ENCODE measurements at regions not wholly inside any gene's neighbourhood (a gene's known extent, or its start where the extent isn't known, plus 50 kb on each side); places are given as distances from the start of the nearest gene placed in this dataset.

- Mint-ChIP-seq H3K27me3 (peaks cover 29% of the 10 kb centered on the region), H3K4me3 (ENCODE audit: low read depth) (no peak overlapping the region), H3K4me1 (ENCODE audit: low read depth) (peaks cover 17% of the 10 kb centered on the region), H3K9me3 (ENCODE audit: low read depth) (no peaks in the 10 kb centered on the region), H3K27ac (no peak overlapping the region), H3K36me3 (ENCODE audit: insufficient read depth) (no peaks in the 10 kb centered on the region)
- TF ChIP-seq, protein P1, sequence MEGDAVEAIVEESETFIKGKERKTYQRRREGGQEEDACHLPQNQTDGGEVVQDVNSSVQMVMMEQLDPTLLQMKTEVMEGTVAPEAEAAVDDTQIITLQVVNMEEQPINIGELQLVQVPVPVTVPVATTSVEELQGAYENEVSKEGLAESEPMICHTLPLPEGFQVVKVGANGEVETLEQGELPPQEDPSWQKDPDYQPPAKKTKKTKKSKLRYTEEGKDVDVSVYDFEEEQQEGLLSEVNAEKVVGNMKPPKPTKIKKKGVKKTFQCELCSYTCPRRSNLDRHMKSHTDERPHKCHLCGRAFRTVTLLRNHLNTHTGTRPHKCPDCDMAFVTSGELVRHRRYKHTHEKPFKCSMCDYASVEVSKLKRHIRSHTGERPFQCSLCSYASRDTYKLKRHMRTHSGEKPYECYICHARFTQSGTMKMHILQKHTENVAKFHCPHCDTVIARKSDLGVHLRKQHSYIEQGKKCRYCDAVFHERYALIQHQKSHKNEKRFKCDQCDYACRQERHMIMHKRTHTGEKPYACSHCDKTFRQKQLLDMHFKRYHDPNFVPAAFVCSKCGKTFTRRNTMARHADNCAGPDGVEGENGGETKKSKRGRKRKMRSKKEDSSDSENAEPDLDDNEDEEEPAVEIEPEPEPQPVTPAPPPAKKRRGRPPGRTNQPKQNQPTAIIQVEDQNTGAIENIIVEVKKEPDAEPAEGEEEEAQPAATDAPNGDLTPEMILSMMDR (IDR thresholded peaks at IDR 0.05; ENCODE audit: unreplicated experiment), result no peak
- no peak for DNase-seq (ENCODE audit: low spot score, unreplicated experiment)
These were observed 165.9 kb upstream of the NECTIN1 start for GRCh38 chr11:119894916-119895315.

- Mint-ChIP-seq H3K36me3 (ENCODE audit: insufficient read depth) (no peaks in the 10 kb centered on the region), H3K4me3 (ENCODE audit: low read depth) (no peak overlapping the region), H3K27ac (no peak overlapping the region), H3K9me3 (ENCODE audit: low read depth) (no peaks in the 10 kb centered on the region), H3K27me3 (peaks cover 34% of the 10 kb centered on the region), H3K4me1 (ENCODE audit: low read depth) (peaks cover 14% of the 10 kb centered on the region)
- DNase-seq (ENCODE audit: low spot score, unreplicated experiment), result no peak
- TF ChIP-seq, protein P1 (IDR thresholded peaks at IDR 0.05; ENCODE audit: unreplicated experiment), result no peak
These were observed 163.4 kb upstream of the NECTIN1 start for GRCh38 chr11:119892311-119892808.

DNA sequence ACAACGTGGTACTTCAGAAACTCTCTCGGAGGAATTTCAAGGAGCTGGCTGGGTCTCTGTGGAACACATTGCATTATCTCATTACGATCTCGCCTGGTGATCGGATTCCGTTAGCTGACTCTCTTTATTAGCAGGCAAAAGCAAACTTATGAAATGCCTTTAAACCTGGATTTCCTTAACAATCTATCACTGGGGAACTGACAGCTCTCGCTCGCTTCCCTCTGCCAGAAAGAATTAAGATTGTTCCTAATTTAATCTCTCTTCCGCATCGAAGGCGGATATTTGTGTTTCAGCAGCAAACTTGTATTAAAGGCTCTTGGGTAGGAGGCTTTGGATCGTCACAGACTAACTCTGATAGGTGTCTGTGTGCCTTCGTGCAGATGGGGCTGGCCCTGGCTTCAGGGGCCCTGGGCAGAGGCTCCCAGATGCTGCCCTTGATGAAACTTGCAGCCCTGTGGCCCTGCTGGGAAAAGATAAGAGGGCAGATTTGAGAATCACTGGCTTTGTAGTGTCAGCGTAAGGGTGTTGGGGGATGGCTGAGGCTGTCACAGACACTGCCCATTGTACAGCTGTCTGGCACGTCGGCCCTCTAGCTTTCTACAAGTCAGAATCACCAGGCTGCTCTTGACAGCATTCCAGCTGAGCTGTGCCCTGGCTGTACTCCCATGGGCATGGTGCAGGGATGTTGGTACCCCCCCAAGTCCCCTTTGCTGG lies 162.2 kb upstream of the NECTIN1 start:
- H3K27ac Mint-ChIP-seq, result no peak overlapping the region
- TF ChIP-seq, protein P1 (IDR thresholded peaks at IDR 0.05; ENCODE audit: unreplicated experiment), result no peak
- no peak for DNase-seq (ENCODE audit: low spot score, unreplicated experiment)
- peaks cover 32% of the 10 kb centered on the region for H3K27me3 Mint-ChIP-seq
- H3K4me1 Mint-ChIP-seq (ENCODE audit: low read depth), result peaks cover 7% of the 10 kb centered on the region
- no peak overlapping the region for H3K4me3 Mint-ChIP-seq (ENCODE audit: low read depth)
- H3K36me3 Mint-ChIP-seq (ENCODE audit: insufficient read depth), result no peaks in the 10 kb centered on the region
- H3K9me3 Mint-ChIP-seq (ENCODE audit: low read depth), result no peaks in the 10 kb centered on the region

DNA sequence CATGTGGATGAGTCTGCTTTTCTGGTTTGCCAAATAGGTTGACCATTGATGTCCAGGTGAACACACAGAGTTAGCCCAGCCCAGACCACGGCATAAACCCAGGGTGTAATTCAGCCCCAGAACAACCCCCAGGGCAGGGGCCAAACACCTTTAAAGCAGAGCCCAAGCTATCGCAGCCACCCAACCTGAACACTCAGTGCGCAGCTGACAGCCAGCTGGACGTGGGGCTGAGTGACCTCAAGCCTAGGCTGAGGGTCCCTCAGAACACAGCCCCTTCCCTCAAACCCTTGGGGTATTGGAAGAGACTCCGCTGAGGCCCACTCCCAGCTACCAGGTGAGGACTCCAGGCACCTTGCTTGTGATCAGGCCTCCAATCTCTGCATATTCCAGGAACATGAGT lies 161.5 kb upstream of the NECTIN1 start:
- H3K36me3 Mint-ChIP-seq (ENCODE audit: insufficient read depth), result no peaks in the 10 kb centered on the region
- DNase-seq (ENCODE audit: low spot score, unreplicated experiment), result no peak
- peaks cover 7% of the 10 kb centered on the region for H3K4me1 Mint-ChIP-seq (ENCODE audit: low read depth)
- TF ChIP-seq, protein P1 (IDR thresholded peaks at IDR 0.05; ENCODE audit: unreplicated experiment), result no peak
- no peak overlapping the region for H3K4me3 Mint-ChIP-seq (ENCODE audit: low read depth)
- peaks cover 32% of the 10 kb centered on the region for H3K27me3 Mint-ChIP-seq
- H3K9me3 Mint-ChIP-seq (ENCODE audit: low read depth), result no peaks in the 10 kb centered on the region
- H3K27ac Mint-ChIP-seq, result no peak overlapping the region

DNA sequence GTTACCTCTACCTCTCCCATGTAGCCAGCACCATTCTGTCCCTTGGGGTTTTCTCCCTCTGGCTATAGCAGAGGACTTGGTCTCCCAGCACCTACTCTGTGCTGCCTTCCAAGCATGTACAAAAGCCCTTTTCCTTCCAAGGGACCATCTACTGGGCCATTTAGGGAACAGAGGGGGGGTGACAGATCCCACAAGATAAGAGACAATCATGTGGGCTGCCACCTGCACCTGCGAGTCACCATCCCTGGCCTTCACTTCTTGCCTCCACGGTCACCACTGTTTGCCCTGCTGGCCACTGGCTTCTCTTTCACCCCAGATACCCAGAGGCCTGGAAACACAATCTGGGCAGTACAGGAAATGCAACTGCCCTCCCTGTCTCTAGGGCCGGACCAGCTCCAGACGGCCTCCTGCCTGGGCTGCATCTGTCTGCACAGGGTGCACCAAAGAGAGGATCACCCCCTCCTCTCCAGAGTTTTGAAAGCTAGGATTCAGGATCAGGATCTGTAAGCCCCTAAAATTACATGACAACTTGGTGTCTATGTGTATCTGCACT lies 160.8 kb upstream of the NECTIN1 start:
- Mint-ChIP-seq H3K36me3 (ENCODE audit: insufficient read depth) (no peaks in the 10 kb centered on the region), H3K9me3 (ENCODE audit: low read depth) (no peaks in the 10 kb centered on the region), H3K4me3 (ENCODE audit: low read depth) (no peak overlapping the region), H3K27me3 (peaks cover 35% of the 10 kb centered on the region), H3K4me1 (ENCODE audit: low read depth) (peaks cover 7% of the 10 kb centered on the region), H3K27ac (no peak overlapping the region)
- TF ChIP-seq, protein P1 (IDR thresholded peaks at IDR 0.05; ENCODE audit: unreplicated experiment), result no peak
- DNase-seq (ENCODE audit: low spot score, unreplicated experiment), result no peak
